Upper lobe of right lung (tissue), 1 donor: ENCODE measurements at regions not wholly inside any gene's neighbourhood (a gene's known extent, or its start where the extent isn't known, plus 50 kb on each side); places are given as distances from the start of the nearest gene placed in this dataset.
"Not testable (repeated sequence)": the region's sequence is repeated elsewhere in the genome, so short reads cannot be mapped to it uniquely, and the experiment has no call there.

Source experiments
- ATAC-seq: fragments of 200-7000 bp; cut with Tn5 transposase; one replicate; pipeline ENCODE4 v1.9.1; 2020; ENCODE audit warnings: mild to moderate bottlenecking, moderate library complexity
- DNase-seq: peaks from one replicate; pipeline ENCODE4 v3.0.0-alpha.2; 2020
- H3K27ac ChIP-seq: fragments of 200-600 bp; one replicate; pipeline ENCODE4 v1.8.0; 2022
- H3K27me3 ChIP-seq: fragments of 200-600 bp; one replicate; pipeline ENCODE4 v1.8.0; 2022; ENCODE audit warnings: mild to moderate bottlenecking
- H3K36me3 ChIP-seq: fragments of 200-600 bp; one replicate; pipeline ENCODE4 v1.8.0; 2022
- H3K4me1 ChIP-seq: fragments of 200-600 bp; one replicate; pipeline ENCODE4 v1.8.0; 2022
- H3K4me3 ChIP-seq: fragments of 200-600 bp; one replicate; pipeline ENCODE4 v1.8.0; 2022; ENCODE audit warnings: mild to moderate bottlenecking
- H3K9me3 ChIP-seq: fragments of 200-600 bp; one replicate; pipeline ENCODE4 v1.8.0; 2022
- intact Hi-C: fragments of 100-400 bp; cut with DNase I; formaldehyde crosslinking; loops from one replicate; pipeline ENCODE4 v1.11.0; 2022
- TF ChIP-seq, protein P1 (sequence below): fragments of 200-600 bp; IDR thresholded peaks from one replicate; pipeline ENCODE4 v1.8.0; 2022; ENCODE audit warnings: antibody characterized with exemption
- donor health status: DM: no; HTN: yes; CAD: no; lungs with severe emphysema.

DNA sequence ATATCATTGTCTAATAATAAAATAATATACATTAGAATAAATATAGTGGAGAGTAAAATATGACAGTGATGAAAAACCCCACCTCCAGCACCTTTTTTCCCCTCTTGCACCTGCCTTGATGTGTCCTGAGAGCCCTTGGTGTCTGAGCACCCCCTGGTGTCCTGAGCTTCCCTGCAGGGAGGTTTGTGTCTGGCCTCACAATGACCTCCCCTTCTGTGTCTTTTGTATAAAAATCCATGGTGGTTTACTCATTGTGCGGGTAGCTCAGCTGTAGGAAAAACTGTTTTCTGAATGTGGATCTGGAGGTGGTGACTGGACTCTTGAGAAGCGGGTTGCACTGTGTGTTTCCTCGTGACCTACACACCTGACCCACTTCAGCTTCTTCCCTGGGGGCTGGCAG lies 636.9 kb downstream of the TMEM121 start:
- H3K36me3 ChIP-seq, result no peaks in the 10 kb centered on the region
- peaks cover 5% of the 10 kb centered on the region for H3K27me3 ChIP-seq
- H3K4me3 ChIP-seq, result no peak overlapping the region
- DNase-seq (no peak), ATAC-seq (no peak)
- TF ChIP-seq, protein P1, sequence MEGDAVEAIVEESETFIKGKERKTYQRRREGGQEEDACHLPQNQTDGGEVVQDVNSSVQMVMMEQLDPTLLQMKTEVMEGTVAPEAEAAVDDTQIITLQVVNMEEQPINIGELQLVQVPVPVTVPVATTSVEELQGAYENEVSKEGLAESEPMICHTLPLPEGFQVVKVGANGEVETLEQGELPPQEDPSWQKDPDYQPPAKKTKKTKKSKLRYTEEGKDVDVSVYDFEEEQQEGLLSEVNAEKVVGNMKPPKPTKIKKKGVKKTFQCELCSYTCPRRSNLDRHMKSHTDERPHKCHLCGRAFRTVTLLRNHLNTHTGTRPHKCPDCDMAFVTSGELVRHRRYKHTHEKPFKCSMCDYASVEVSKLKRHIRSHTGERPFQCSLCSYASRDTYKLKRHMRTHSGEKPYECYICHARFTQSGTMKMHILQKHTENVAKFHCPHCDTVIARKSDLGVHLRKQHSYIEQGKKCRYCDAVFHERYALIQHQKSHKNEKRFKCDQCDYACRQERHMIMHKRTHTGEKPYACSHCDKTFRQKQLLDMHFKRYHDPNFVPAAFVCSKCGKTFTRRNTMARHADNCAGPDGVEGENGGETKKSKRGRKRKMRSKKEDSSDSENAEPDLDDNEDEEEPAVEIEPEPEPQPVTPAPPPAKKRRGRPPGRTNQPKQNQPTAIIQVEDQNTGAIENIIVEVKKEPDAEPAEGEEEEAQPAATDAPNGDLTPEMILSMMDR, result no peak
- H3K27ac ChIP-seq, result no peak overlapping the region
- intact Hi-C loops, result no loop called here
- no peaks in the 10 kb centered on the region for H3K4me1 ChIP-seq
- no peaks in the 10 kb centered on the region for H3K9me3 ChIP-seq

DNA sequence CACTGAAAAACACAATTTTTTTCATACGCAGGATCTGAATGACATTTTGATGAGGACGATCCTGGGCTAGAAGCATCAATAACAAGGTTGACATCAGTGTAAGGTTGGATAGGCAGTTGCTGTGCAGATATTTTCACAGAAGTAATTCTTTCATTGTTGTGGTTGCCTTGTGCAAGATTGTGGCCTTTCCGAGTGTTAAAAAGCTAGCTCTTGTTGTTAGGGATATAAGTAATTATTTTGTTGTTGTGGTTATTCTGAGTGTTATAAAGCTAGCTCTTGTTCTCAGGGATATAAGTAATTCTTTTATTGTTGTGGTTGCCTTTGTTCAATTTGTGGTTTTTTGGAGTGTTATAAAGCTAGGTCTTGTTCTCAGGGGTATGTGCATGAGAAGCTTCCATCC lies 637.4 kb downstream of the TMEM121 start:
- H3K4me1 ChIP-seq, H3K27me3 ChIP-seq, ATAC-seq, H3K27ac ChIP-seq, H3K4me3 ChIP-seq, H3K9me3 ChIP-seq, H3K36me3 ChIP-seq, DNase-seq, intact Hi-C loops: not testable (repeated sequence)

DNA sequence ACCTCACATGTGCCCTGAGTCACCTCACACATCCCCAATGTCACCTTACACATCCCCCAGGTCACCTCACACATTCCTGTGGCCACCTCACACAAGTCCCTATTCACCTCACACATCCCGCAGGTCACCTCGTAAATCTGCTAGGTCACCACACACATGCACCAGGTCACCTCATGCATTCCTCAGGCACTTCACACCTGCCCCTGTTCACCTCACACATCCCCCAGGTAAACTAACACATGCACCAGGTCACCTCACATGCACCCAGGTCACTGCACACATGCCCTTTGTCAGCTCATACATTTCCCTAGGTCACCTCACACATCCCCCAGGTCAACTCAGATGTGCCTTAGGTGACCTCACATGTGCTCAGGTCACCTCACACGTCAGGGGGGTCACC lies 639.8 kb downstream of the TMEM121 start:
- no peaks in the 10 kb centered on the region for H3K4me1 ChIP-seq
- H3K27ac ChIP-seq, result no peak overlapping the region
- H3K27me3 ChIP-seq, result peaks cover 5% of the 10 kb centered on the region
- DNase-seq, result no peak
- TF ChIP-seq, protein P1, result no peak
- H3K4me3 ChIP-seq, result no peak overlapping the region
- H3K9me3 ChIP-seq, result no peaks in the 10 kb centered on the region
- ATAC-seq, result no peak
- no peaks in the 10 kb centered on the region for H3K36me3 ChIP-seq
- intact Hi-C loops, result no loop called here

GRCh38 chr14:106166650-106167204 lies 640.3 kb downstream of the TMEM121 start:
- intact Hi-C loops, result no loop called here
- TF ChIP-seq, protein P1, result no peak
- Histone ChIP-seq H3K4me3 (no peak overlapping the region), H3K27me3 (peaks cover 5% of the 10 kb centered on the region), H3K9me3 (no peaks in the 10 kb centered on the region), H3K27ac (no peak overlapping the region), H3K4me1 (no peaks in the 10 kb centered on the region), H3K36me3 (no peaks in the 10 kb centered on the region)
- DNase-seq (no peak), ATAC-seq (no peak)

DNA sequence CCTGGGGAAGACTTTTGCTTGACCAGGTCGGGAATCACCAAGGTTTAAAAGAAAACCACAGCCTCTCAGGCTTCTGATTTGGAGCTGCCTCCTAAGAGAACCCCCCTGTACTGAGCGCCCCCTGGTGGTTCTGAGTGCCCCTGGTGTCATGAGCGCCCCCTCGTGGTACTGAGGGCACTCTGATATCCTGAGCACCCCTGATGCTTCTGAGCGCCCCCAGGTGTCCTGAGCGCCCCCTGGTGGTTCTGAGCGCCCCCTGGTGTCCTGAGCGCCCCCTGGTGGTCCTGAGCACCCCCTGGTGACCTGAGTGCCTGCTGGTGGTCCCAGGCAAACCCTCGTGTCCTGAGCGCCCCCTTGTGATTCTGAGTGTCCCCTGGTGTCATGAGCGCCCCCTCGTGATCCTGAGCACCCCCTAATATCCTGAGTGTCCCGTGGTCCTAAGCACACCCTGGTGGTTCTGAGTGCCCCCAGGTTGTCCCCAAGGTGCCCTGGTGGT lies 643.8 kb downstream of the TMEM121 start:
- ATAC-seq, H3K27me3 ChIP-seq, H3K27ac ChIP-seq, H3K9me3 ChIP-seq, H3K36me3 ChIP-seq, intact Hi-C loops, H3K4me1 ChIP-seq, H3K4me3 ChIP-seq: not testable (repeated sequence)
- TF ChIP-seq, protein P1, result peak; percentile 41
- peak; percentile 68 for DNase-seq

DNA sequence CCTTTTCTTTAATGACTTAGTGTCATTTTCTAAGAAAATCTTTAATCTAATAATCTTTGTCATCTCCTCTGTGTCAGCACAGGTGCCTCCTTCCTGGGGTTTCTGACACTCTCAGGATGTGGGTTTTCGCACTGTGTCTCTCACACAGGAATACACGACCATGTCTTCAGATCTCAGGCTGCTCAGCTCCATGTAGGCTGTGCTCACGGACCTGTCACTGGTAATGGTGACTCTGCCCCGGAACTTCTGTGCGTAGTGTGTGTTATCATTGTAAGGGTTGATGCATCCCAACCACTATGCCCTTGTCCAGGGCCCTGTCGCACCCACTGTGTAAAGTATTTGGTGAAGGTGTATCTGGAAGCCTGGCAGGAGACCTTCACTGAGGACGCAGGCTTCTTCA lies 647.8 kb downstream of the TMEM121 start:
- no peaks in the 10 kb centered on the region for H3K9me3 ChIP-seq
- TF ChIP-seq, protein P1, result no peak
- intact Hi-C loops, result no loop called here
- no peak overlapping the region for H3K4me3 ChIP-seq
- no peak for DNase-seq
- H3K4me1 ChIP-seq, result no peaks in the 10 kb centered on the region
- H3K36me3 ChIP-seq, result no peaks in the 10 kb centered on the region
- no peaks in the 10 kb centered on the region for H3K27me3 ChIP-seq
- peak; percentile 36 for ATAC-seq
- no peak overlapping the region for H3K27ac ChIP-seq

GRCh38 chr14:106177266-106178246 lies 651.2 kb downstream of the TMEM121 start:
- H3K4me1 ChIP-seq, H3K9me3 ChIP-seq, ATAC-seq, DNase-seq, H3K27ac ChIP-seq, H3K27me3 ChIP-seq, intact Hi-C loops, H3K4me3 ChIP-seq, H3K36me3 ChIP-seq: not testable (repeated sequence)
